Brain pericyte (primary cell): ENCODE measurements at regions not wholly inside any gene's neighbourhood (a gene's known extent, or its start where the extent isn't known, plus 50 kb on each side); places are given as distances from the start of the nearest gene placed in this dataset.

ENCODE experiments used
- DNase-seq: peaks from one replicate; pipeline ENCODE4 v3.0.0-alpha.2; 2012; ENCODE audit warnings: low read depth, low spot score

DNA sequence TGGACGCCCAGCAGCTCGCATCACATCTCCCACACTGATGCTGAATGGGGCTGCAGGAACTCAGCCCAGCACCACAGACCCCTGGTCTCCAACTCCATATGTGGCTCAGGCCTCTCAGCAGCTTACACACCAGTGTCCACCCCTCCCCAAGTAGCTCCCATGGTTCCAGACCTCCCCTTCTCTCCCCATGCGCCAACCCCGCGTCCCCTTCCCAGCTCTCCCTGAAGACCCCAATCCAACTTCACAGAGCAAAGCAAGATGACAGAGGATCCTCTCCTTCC is 188.9 kb downstream of the SH3BP4 start:
- DNase-seq = no peak

DNA sequence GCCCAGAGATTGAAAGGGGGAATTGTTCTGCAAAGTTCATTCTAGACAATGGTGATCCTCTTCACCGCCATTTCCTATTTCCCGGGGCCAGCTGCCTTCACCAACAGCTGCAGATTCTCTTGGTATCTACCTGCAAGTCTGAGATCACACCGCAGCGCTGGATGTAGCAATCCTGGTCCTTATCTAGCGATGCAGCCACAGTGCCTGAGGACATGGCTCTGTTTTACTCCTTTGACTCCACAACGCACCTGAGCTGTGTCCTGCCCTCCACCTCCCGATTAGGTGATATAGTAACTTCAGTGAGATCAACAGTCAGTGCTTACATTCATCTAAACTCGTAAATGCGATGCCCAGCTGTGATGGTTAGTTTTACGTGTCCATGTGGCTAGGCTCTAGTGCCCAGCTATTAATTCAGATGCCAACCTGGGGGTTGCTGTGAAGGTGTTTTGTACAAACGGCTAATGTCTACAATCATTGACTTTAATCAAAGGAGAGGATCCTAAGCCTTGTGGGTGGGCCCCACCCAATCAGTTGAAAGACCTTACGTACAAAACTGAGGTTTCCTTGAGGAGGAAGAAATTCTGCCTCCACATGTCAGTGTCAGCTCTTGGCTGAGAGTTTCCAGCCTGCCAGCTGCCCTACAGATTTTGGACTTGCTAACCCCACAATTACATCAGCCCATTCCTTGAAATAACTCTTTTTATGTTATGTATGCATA is 189.8 kb downstream of the SH3BP4 start:
- no peak for DNase-seq

DNA sequence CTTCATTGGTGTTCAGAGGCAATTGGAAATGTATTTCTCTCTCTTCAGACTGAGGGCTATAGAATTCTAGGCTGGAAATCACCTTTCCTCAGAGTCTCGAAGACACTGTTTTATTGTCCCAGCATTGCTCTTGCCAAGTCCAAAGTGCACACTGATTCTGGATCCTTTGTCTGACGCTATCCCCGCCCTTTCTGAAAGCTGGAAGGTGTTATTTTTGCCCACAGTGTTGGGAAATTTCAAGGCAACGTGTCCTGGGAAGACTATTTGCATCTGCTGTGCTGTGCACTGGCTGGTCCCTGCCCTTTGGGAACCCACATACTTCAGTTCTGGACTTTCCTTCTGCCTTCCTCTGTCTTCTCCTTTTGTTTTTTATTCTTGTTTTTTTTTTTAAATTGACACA is 190.8 kb downstream of the SH3BP4 start:
- DNase-seq = no peak

DNA sequence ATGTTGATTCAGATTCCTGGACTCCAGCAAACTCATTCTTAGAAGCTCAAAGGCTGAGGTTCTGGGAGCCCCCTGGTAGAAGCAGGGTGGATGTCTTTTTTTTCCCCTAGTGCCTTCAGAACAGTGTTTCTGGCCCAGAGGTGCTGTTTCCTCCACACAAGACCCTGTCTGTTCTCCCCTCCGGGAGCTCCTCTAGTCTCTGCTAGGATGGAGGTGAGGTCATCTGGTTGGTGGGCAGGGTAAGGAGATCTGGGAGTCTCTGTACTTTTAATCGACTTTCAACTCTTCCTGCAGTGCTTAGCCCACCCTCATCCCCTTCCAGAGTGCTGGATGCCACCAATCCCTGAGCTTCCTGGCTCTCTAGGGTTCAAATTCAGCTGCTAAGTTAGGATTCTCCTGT is 192.0 kb downstream of the SH3BP4 start:
- DNase-seq = no peak

DNA sequence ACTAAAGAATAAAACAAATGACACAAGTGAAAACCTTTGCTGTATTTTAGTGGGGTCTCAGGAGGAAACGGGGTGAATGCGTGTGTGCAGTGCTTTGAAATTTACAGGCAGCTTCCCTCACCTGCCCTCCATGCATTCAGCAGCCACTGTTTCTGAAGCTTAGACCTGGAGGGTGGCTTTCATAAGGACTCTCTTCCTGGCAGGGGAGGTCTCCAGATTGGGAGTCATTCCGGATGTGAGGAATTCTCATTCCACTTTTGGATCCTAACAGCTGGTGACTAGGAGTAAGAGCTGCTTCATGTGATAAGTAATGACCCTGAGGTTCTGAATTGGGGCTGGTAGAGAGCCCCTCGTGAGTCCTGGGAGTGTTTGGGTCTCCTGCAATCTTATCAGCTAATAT is 192.5 kb downstream of the SH3BP4 start:
- DNase-seq = no peak

DNA sequence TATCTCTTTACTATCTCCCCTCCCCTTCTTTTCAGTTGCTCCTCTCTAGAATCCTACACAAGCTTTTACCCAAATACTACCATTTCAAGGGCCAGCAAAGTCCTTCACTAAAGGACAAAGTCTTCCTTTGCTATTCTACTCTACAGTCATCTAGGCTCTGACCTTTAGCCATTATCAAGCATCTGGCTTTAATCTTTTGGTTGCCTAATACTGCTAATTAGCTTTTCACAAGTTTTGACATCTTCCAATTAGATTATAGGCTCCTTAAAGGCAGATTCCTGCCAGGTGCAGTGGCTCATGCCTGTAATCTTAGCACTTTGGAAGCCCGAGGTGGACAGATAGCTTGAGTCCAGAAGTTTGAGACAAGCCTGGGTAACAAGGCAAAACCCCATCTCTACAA is 194.4 kb downstream of the SH3BP4 start:
- no peak for DNase-seq

DNA sequence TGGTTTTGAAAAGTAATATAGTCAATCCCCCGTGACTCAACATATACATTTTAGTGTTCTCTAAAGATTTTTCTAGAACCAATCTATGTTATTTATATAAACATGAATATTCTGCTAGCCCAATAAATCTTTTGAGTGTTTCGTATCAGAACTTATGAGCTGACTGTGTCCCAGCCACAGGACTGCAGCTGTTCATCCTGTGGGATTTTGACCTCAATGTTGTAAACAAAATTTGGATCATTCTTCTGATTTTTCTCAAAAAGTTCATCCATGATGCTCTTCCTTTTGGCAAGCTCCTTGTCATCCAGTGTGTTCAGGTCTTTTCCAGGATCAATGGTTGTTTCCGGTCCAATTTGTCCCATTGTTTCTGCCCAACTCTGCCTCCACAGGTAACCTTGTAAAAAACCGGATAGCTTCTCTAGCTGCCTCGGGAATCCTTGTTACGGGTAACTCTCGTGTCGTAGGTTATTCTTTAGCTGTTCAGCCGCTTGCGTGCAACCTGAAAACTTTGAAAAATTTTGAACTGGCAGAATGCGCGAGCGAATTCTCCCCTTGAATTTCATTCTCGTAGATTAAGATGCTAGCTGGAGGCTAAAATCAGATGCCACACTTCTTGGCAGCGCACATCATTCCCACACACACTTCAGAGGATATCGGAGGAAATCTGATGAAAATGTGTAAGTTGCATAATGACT is 195.2 kb downstream of the SH3BP4 start:
- DNase-seq = no peak

DNA sequence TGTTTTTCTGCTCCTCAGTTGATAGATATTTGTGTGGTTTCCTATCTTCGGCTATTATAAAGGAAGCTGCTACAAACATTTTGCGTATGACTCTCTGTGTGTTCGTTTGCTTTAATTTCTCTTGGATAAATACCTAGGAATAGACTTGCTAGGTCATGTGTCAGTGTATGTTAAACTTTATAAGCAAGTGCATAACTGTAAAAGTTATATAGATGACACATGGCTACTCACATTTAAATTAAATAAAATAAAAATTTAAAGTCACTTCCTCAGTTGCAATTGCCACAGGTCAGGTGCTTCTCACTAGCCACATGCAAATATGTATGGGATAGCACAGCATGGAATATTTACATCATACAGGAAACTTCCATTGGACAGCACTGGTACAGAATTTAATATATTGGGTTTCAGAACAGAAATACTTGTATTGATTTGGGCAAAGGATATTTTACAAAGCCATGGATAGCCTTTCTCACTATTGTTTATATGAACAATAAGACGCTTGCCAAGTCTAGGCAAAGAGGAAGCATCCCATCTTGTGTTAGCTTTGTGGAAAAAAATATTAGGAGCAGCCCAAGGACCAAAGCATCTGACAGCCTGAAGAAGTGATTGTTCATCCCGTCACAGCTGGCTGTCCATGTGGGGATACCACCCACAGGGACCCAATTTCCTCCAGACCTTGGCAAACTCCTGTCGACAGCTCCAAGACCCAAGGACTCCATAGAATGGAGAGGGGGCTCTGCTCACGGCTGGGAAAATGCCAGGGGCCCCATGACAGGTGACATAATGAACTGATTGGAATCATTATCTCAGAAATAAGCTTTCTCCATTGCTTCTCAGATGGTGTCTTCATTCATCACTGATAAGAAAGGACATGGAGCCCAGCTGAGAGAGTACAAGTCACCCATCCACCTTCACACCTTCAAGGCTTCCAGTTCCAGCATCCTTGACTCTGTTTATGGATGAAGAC is 196.7 kb downstream of the SH3BP4 start:
- no peak for DNase-seq

DNA sequence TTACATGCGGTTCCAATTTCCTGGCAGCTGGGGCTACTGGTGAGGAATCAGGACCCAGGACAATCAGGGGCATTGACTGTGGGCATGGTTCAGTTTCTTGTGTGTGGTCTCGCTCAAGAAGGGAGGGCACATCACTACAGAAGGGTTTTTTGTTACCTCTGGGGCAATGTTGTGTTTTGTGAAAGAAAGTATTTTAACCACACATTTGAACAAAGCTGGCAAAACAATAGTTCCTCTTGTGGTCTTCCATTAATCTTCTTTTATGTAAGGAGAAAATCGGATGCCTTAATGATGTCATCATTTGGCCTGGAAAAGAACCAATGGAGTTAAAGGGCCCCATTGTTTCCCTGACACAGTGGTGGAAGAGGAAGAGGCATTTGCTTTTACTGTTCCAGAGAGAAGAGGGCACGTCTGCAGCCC is 197.4 kb downstream of the SH3BP4 start:
- no peak for DNase-seq

DNA sequence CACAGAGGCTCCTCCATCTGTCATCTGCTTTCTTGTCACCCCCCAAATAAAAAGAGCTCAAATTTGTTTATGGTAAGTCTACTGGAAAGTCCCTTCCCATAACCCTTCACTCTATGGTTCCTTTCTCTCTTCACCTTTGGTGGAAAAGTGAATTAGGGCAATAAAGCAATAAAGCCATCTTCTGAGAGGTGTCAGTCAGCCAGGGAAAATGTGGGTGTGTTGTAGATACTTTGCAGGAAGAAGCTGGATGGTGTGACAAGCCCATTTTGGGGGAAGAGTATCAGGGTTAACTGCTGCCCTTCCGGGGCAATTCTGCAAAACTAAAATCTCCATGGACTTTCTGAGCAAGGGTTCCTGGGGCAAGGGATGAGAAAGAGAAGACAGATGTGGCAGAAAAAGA is 197.9 kb downstream of the SH3BP4 start:
- DNase-seq = no peak

DNA sequence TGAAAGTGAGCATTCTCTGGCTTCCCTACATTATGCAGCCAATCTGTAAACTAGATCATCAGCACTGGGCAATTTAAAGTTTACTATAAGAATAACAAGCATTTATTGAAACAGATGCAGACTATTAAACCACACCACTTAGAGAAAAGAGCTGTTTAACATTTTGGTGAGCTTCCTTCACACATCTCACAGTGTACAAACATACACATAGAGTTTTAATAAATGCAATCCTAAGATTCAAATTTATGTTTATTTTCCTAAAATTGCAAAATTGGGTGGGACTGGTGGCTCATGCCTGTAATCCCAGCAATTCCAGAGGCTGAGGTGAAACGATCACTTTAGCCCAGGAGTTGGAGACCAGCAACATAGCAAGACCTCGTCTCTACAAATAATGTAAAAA is 199.3 kb downstream of the SH3BP4 start:
- DNase-seq = no peak

DNA sequence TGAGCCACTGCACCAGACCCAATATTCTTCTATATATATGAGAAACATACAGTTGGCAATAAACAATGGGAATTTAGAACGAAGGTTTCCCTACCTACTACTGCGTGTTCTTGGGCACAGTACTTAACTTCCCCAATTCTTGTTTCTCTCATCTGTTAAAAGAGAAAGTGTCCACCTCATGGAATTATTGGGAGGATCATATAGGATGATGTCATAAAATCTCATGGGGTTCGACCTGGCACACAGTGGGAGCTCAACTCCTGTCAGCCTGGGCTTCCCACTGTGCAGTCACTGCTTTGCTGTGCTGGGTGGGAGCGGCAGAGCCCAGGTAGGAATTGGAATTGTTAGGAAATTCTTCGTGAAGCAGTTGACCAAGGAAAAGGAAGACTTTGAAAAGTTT is 203.3 kb downstream of the SH3BP4 start:
- no peak for DNase-seq

DNA sequence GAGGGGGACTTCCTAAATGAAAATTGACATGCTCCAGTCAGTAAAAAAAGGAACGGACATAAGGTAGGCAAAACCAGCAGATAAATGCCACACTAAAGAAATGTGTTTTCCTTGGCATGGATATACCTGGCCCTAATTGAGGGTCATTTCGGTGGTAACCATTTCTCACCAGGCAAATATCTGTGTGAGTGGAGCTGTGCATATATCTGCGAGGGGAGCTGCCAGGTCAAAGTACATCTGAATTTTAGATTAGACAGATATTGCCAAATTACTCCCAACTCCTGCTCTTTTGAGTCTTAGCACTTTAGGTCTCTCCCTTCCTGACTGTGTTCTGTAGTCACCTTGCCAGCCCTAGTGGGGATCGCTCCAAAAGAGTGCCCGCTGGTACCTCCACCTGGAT is 204.2 kb downstream of the SH3BP4 start:
- no peak for DNase-seq

DNA sequence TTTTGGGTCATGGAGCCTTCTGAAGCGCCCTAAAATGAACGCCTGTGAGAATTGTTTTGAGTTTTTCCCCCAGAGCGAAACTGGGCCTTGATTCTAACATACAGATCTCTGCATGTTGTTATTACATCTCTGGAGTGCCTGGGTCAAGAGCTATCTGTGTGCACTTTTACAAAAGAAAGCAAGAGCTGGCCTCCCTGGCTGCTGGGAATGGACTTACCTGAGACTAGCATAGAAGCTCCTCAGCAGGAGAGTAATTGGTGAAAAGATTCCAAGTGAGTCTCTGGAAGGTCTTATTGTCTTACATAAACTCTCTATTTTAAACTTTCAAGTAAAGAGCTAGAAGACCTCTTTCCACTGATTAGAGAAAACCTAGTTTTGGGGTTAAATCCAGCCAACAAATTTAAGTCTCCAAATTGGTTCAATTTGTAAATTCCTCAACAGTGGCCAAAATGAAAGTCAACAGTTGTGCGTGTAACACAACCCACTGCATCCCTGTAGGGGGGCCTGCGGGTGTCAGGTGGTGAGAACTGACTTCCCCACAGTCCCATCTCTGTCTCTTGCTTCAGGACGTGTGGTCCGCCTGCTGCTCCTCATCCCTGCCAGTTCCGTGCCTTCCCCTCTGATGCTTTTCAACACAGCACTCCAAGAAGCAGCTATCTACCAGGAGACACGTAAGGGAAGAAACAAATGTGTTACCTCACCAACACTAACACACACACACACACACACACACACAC is 206.1 kb downstream of the SH3BP4 start:
- DNase-seq = no peak

DNA sequence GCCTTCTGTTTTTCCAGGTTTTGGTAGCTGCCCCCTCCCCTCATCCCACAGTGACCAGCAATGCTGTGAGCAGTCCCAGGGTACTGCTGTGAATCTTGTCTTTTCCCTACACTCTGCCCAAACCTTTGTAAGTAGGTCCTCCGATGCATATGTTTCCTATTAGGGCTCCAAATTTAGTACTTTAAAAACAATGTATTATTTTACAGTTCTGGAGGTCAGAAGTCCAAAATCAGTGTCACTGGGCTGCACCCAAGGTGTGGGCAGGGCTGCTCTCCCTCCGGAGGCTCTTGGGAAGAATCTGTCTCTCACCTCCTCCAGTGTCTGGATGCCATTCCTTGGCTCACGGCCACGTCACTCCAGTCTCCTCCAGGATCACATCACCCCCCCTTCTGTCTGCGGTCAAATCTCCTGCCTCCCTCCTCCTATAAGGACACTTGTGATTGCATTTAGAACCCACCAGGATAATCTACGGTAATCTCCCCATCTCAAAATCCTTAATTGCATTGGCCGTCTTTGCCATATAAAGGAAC is 208.5 kb downstream of the SH3BP4 start:
- no peak for DNase-seq

DNA sequence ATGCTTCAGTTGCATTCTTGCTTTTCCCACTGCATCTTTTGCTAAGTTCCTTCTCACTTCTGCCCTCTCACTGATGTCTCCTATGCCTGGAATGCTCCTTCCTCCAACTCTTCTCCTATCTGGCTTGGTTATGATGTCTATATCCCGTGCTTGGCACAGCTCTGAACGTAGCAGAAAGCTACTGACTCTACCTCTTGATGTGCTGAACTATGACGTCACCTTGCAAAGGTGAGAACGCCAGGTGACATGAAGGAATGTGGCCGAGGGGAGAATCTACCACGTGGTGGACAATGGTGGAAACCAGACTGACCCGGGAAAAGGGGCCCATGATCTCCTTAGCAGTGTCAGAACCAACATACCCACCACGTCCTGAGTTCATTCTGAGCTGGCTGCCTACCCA is 209.7 kb downstream of the SH3BP4 start:
- DNase-seq = no peak

DNA sequence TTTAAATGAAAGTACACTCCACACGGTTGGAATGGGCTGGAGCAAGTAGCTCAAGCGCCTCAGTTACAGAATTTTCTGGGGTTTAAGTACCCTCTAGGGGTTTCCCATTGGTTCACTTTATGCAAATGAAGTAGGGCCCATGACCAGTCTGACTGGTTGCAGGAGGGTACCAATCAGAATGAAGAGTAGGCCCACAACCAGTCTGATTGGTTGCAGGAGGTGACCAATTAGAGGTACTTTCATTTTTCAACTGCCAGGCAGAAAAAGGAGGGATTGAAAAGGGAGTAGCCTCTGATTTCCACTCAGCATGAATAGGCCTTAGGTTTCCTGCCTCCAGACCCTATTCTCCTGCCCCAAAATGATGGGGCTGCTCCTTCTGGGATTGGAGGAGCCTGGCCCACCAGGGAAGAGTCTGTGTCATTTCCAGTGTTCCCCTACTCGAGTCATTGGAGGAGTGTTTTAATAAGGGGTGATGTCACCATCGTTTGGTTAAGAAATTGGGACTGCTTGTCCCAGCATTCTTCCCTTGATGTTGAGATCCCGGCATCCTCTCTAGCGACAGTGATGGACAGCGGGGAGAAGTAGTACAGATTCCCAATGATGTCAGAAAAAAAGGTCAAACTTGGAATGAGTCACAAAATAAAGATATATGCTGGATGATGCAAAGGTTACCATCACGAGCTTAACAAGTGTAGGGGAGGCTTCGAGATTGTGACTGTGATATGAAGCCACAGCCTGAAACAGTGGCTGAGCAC is 210.4 kb downstream of the SH3BP4 start:
- no peak for DNase-seq

DNA sequence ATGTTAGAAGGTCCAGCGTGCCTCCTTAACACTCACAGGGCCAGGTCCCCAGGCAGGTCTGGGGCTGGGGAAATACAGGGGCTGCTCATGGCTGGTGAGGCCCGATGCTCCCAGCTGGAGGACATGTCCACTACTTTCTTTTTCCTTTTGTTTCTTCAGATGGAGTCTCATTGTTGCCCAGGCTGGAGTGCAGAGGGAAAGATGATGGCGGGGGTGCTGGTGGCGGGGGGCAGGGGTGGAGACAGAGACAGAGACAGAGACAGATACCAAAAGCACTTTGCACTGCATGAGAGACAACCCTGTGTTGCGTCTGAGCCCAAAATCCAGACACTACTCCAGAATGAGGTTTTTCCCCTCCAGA is 211.0 kb downstream of the SH3BP4 start:
- DNase-seq = no peak

DNA sequence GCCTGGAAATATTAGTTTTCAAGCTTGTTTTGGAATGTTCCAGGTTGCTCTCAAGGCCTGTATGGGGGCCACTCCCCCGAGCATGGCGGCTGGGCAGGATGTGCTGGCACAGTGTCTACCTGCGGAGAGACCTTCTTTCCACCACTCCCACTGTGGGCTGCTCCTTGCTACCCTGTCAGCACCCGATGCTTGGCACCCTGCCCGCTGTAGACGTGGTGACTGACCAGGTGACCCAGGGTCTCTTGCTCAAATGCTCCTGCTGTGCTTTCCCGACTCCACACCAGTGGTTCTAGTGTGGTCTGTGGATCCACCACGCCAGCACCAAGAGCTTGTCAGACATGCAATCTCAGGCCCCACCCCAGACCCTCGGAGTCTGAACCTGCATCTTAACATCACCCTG is 213.3 kb downstream of the SH3BP4 start:
- no peak for DNase-seq

DNA sequence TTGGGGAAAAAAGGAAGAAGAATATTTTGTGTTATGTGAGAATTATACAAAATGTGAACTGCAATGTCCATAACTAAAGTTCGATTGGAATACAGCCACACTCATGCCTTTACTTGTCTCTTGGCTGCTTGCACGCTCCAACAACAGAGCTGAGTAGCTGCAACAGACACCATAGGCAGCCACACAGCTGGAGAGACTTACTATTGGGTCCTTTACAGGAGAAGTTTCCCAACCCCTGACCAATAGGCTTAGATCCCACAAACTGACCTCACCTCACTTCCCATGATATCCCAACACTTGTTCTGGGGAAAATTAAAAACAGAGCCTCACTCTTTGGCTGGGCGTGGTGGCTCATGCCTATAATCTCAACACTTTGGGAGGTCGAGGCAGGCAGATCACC is 213.8 kb downstream of the SH3BP4 start:
- DNase-seq = no peak
